ENCODE measurements at regions not wholly inside any gene's neighbourhood (a gene's known extent, or its start where the extent isn't known, plus 50 kb on each side); places are given as distances from the start of the nearest gene placed in this dataset.
"Not testable (repeated sequence)": the region's sequence is repeated elsewhere in the genome, so short reads cannot be mapped to it uniquely, and the experiment has no call there.

DNA sequence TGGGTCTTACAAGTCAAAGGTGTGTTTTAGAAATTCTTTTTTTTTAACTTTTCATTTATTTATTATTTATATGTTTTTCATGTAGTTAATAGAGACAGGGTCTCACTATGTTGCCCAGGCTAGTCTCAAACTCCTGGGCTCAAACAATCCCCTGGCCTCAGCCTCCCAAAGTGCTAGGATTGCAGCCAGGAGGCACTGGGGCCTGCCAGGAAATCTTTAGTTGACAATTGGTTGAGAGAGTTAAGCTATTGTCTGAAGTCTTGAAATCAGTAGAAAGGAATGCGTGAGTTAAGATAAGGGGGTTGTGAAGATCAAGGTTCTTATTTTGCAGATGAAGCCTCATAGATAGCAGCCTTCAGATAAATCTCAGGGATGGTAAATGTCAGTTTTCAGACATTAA lies 245.4 kb upstream of the GALNT17 start:
- no peak overlapping the region for H3K27ac ChIP-seq
- no peak overlapping the region for H3K4me3 ChIP-seq
- in situ Hi-C loops (cut with MboI; ENCODE audit: low pct_unique_long_range_greater_than_20kb in 2 of 9, low sequenced_read_pairs in 9 of 9, unreplicated experiment in 9 of 9) = no loop called here
- WGBS, 10 experiments = 0 to 100% (median 68%) methylated on average over 1 of the region's 1 CpG; no CpG with 5 or more reads in 4 of the 10 experiments
- H3K4me1 ChIP-seq (replicated peaks in 1 of 2) = peaks cover 0 to 5% of the 10 kb centered on the region in 2 donors
- no peak for ATAC-seq (replicated peaks in 6 of 8)

DNA sequence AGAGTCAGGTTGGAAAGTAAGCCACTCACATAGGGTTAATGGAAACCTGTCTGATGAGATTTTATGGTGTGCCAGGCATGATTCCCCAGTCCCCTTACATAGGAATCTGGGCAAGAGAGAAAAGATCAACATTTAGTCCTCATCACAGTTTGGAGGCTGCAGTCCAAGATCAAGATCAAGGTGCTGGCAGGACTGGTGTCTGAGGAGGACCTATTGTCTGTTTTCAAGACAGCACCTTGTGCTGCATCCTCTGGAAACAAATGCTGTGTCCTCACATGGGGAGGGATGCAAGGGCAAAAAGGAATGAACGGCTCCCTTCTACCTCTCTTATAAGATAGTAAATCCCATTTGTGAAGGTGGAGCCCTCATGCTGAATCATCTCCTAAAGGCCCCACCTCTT lies 244.8 kb upstream of the GALNT17 start:
- WGBS, 10 experiments = 67 to 100% methylated on average over 1 of the region's 1 CpG; no CpG with 5 or more reads in 8 of the 10 experiments
- Histone ChIP-seq H3K4me3 (no peak overlapping the region), H3K4me1 (replicated peaks in 1 of 2) (no peaks in the 10 kb centered on the region), H3K27ac (no peak overlapping the region)
- in situ Hi-C loops (cut with MboI; ENCODE audit: low pct_unique_long_range_greater_than_20kb in 2 of 9, low sequenced_read_pairs in 9 of 9, unreplicated experiment in 9 of 9) = no loop called here
- ATAC-seq (replicated peaks in 6 of 8) = no peak

- in situ Hi-C loops (cut with MboI; ENCODE audit: low pct_unique_long_range_greater_than_20kb in 2 of 9, low sequenced_read_pairs in 9 of 9, unreplicated experiment in 9 of 9) = no loop called here
- Histone ChIP-seq H3K4me3 (no peak overlapping the region), H3K27ac (no peak overlapping the region), H3K4me1 (replicated peaks in 1 of 2) (no peaks in the 10 kb centered on the region)
- ATAC-seq (replicated peaks in 6 of 8) = no peak
- WGBS, 10 experiments = 0 to 90% (median 60%) methylated on average over 1 to 4 of the region's 4 CpGs; no CpG with 5 or more reads in 1 of the 10 experiments
Measured at GRCh38 chr7:70890147-70890969, 241.6 kb upstream of the GALNT17 start.

DNA sequence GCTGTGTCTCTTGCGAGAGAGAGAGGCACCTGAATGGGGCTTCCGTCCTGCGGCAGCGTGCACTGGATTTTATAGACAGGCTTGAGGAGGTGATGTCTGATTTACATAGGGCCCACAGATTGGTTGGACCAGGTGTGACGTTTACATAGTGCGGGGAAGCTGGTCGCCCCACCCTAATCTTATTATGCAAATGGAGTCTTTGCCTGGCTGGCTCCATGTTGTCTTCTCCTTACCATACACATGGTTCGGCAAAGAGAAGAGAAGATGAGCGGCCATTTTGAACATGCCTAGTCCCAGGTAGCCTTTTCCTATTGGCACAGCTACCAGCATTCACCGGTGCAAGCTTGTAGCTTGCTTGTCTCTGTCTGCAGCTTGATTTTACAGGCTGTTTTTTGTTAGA lies 238.5 kb upstream of the GALNT17 start:
- in situ Hi-C loops (cut with MboI; ENCODE audit: low pct_unique_long_range_greater_than_20kb in 2 of 9, low sequenced_read_pairs in 9 of 9, unreplicated experiment in 9 of 9) = no loop called here
- H3K4me3 ChIP-seq = no peak overlapping the region
- WGBS, 10 experiments = 0 to 98% (median 85%) methylated on average over 1 to 8 of the region's 10 CpGs; no CpG with 5 or more reads in 2 of the 10 experiments
- ATAC-seq (replicated peaks in 6 of 8) = no peak
- no peak overlapping the region for H3K27ac ChIP-seq
- no peaks in the 10 kb centered on the region for H3K4me1 ChIP-seq (replicated peaks in 1 of 2)

DNA sequence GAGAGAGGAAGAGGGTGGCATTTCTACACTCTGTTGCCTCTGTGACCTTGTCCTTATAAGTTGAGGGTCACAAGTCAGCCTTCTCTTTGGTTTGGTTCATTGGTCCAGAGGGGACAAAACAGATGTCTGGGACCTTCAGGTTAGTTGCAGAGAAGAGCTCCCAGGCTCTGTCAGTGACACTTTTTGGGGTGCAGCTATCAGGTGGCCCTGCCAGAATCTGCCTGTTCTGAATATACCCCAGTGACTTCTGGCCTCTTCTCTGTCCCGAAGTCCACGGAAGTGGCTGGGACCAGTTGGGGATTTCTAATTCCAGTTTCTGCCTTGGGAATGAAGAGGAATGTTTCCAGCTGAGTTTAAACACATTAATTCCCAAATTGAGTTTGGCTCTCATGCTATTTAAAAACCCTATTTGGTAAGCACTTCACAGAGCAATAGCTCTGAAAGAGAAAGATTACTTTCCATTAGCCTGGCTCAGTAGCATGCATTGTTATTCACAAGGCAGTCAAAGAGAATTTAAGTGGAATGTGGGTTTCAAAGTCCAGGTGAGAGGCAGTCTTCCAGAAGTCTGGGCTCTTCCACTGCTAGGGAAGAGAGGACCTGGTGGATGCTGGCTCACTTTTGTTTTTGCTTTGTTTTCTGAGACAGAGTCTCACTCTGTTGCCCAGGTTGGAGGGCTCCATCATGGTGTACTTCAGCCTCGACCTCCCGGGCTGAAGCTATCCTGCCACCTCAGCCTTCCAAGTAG lies 237.8 kb upstream of the GALNT17 start:
- no peak overlapping the region for H3K27ac ChIP-seq
- 0 to 100% (median 56%) methylated on average over 1 to 4 of the region's 4 CpGs; no CpG with 5 or more reads in 2 of the 10 experiments for WGBS, 10 experiments

GRCh38 chr7:70894799-70895198 lies 237.1 kb upstream of the GALNT17 start:
- no peak overlapping the region for H3K4me3 ChIP-seq
- no peak overlapping the region for H3K27ac ChIP-seq
- in situ Hi-C loops (cut with MboI; ENCODE audit: low pct_unique_long_range_greater_than_20kb in 2 of 9, low sequenced_read_pairs in 9 of 9, unreplicated experiment in 9 of 9) = no loop called here
- ATAC-seq (replicated peaks in 6 of 8) = no peak
- 90 to 100% (median 93%) methylated on average over 2 to 4 of the region's 6 CpGs; no CpG with 5 or more reads in 6 of the 10 experiments for WGBS, 10 experiments
- no peaks in the 10 kb centered on the region for H3K4me1 ChIP-seq (replicated peaks in 1 of 2)

More for the DNA sequence above, 237.8 kb upstream of the GALNT17 start:
- in situ Hi-C loops (cut with MboI; ENCODE audit: low pct_unique_long_range_greater_than_20kb in 2 of 9, low sequenced_read_pairs in 9 of 9, unreplicated experiment in 9 of 9) = no loop called here
- Histone ChIP-seq H3K4me1 (replicated peaks in 1 of 2) (no peaks in the 10 kb centered on the region), H3K4me3 (no peak overlapping the region)
- ATAC-seq (replicated peaks in 6 of 8) = no peak

GRCh38 chr7:70895337-70896200 lies 236.4 kb upstream of the GALNT17 start:
- 5 to 100% (median 68%) methylated on average over 1 to 7 of the region's 7 CpGs for WGBS, 10 experiments
- H3K4me1 ChIP-seq (replicated peaks in 1 of 2); in situ Hi-C loops (cut with MboI; ENCODE audit: low pct_unique_long_range_greater_than_20kb in 2 of 9, low sequenced_read_pairs in 9 of 9, unreplicated experiment in 9 of 9); H3K4me3 ChIP-seq; H3K27ac ChIP-seq; ATAC-seq (replicated peaks in 6 of 8): not testable (repeated sequence)

- H3K4me1 ChIP-seq (replicated peaks in 1 of 2) = peaks cover 3 to 8% of the 10 kb centered on the region in 2 donors
- ATAC-seq (replicated peaks in 6 of 8) = peak in 5 of 8 experiments; percentile 24 to 93 (median 79)
- in situ Hi-C loops (cut with MboI; ENCODE audit: low pct_unique_long_range_greater_than_20kb in 2 of 9, low sequenced_read_pairs in 9 of 9, unreplicated experiment in 9 of 9) = no loop called here
- no peak overlapping the region for H3K27ac ChIP-seq
- no peak overlapping the region for H3K4me3 ChIP-seq
- 10 to 100% (median 63%) methylated on average over 1 to 3 of the region's 6 CpGs; no CpG with 5 or more reads in 3 of the 10 experiments for WGBS, 10 experiments
Measured at GRCh38 chr7:70907259-70908247, 224.4 kb upstream of the GALNT17 start.

DNA sequence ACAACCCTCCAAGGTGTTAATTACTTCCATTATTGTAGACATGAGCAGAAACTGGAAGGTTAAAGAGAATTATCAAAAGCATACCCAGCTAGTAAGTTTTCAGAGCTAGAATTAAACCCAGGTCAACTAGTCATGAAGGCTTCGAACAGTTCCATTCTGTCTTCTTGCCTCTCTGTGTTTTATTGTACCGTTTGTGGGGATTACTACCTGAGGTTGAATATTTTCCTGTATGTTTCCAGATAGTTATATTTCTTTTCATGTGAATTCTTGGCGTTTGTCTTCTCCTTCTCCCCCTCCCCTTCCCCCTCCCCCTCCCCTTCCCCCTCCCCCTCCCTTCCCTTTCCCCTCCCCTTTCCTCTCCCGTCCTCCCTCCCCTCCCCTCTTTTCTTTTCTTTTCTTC lies 218.0 kb upstream of the GALNT17 start:
- in situ Hi-C loops (cut with MboI; ENCODE audit: low pct_unique_long_range_greater_than_20kb in 2 of 9, low sequenced_read_pairs in 9 of 9, unreplicated experiment in 9 of 9) = no loop called here
- WGBS, 10 experiments = 40 to 100% (median 90%) methylated on average over 1 to 2 of the region's 4 CpGs; no CpG with 5 or more reads in 6 of the 10 experiments
- H3K4me1 ChIP-seq (replicated peaks in 1 of 2) = no peaks in the 10 kb centered on the region
- no peak overlapping the region for H3K4me3 ChIP-seq
- no peak overlapping the region for H3K27ac ChIP-seq
- ATAC-seq (replicated peaks in 6 of 8) = no peak

DNA sequence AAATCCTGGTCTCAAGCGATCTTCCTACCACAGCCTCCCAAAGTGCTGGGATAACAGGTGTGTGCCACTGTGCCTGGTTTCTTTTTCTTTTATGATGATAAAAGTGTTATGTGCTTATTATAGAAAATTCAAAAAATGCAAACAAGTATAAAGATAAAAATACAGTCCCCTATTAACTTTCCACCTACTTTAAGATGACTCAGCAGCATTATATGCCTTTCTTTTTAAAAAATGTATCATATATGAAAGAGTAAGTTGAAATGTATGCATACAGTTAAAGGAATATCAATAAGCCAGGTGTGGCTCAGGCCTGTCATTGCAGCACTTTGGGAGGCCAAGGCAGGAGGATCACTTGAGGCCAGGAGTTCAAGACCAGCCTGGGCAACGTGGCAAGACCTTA lies 216.9 kb upstream of the GALNT17 start:
- no peak for ATAC-seq (replicated peaks in 6 of 8)
- 0 to 100% (median 80%) methylated on average over 1 to 2 of the region's 2 CpGs; no CpG with 5 or more reads in 2 of the 10 experiments for WGBS, 10 experiments
- in situ Hi-C loops (cut with MboI; ENCODE audit: low pct_unique_long_range_greater_than_20kb in 2 of 9, low sequenced_read_pairs in 9 of 9, unreplicated experiment in 9 of 9) = no loop called here

GRCh38 chr7:70919481-70920073 lies 212.4 kb upstream of the GALNT17 start:
- no peaks in the 10 kb centered on the region for H3K4me1 ChIP-seq (replicated peaks in 1 of 2)
- H3K27ac ChIP-seq = no peak overlapping the region
- in situ Hi-C loops (cut with MboI; ENCODE audit: low pct_unique_long_range_greater_than_20kb in 2 of 9, low sequenced_read_pairs in 9 of 9, unreplicated experiment in 9 of 9) = no loop called here
- no peak for ATAC-seq (replicated peaks in 6 of 8)
- WGBS, 10 experiments = 0 to 93% (median 79%) methylated on average over 1 to 3 of the region's 4 CpGs; no CpG with 5 or more reads in 5 of the 10 experiments
- no peak overlapping the region for H3K4me3 ChIP-seq

More for the DNA sequence above, 216.9 kb upstream of the GALNT17 start:
- no peaks in the 10 kb centered on the region for H3K4me1 ChIP-seq (replicated peaks in 1 of 2)
- H3K27ac ChIP-seq = no peak overlapping the region
- no peak overlapping the region for H3K4me3 ChIP-seq

All from motor neuron (in vitro differentiated cells).